ENCODE measurements at regions not wholly inside any gene's neighbourhood (a gene's known extent, or its start where the extent isn't known, plus 50 kb on each side); places are given as distances from the start of the nearest gene placed in this dataset.

GRCh38 chr9:73344060-73344459, 192.4 kb downstream of the ANXA1 start:
- TF ChIP-seq CTCF (conservative IDR thresholded peaks at IDR 0.05) (no peak), ZFX (IDR thresholded peaks at IDR 0.05) (no peak)

Measured in C4-2B (cell line).